ENCODE measurements at regions not wholly inside any gene's neighbourhood (a gene's known extent, or its start where the extent isn't known, plus 50 kb on each side); places are given as distances from the start of the nearest gene placed in this dataset.

DNA sequence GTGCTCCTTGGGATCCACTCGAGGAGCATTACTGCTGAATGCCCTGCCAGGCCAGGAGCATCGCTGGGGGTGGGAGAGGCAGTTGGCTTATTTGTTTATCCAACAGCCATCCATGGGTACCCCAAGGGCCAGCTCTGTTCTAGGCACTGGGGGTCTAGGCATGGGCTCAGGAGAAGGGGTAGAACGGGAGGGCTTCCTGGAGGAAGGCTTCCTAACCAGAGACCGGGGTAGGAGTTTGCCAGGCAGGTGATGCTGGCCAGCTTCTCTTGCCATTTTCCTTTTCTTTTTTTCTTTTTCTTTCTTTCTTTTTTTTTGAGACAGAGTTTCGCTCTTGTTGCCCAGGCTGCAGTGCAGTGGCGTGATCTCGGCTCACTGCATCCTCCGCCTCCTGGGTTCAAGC lies 241.0 kb downstream of the SEC14L1 start:
- intact Hi-C loops (cut with micrococcal nuclease), result loop anchor here (1.0 to 2.0 kb wide), 8 partner anchors 7 to 114 kb away; no protein-coding TSS in a partner anchor
- DNase-seq (no peak), ATAC-seq (no peak)
- Histone ChIP-seq H3K36me3 (ENCODE audit: control insufficient read depth in 2 of 3, insufficient read depth in 3 of 3, low read length in 3 of 3) (peaks cover 0 to 7% (median 0%) of the 10 kb centered on the region in 3 experiments), H3K9me3 (ENCODE audit: control insufficient read depth in 2 of 3, low read length in 3 of 3) (no peaks in the 10 kb centered on the region), H3K27ac (ENCODE audit: low read depth, low read length) (peak overlapping the region; percentile 58), H3K4me3 (ENCODE audit: low read length) (no peak overlapping the region), H3K27me3 (ENCODE audit: control insufficient read depth in 2 of 2, insufficient read depth in 2 of 2, low read length in 2 of 2) (no peaks in the 10 kb centered on the region), H3K4me1 (ENCODE audit: control insufficient read depth in 2 of 2, insufficient read depth in 2 of 2, low read length in 2 of 2) (peaks cover 79 to 92% of the 10 kb centered on the region in 2 donors)
- Mint-ChIP-seq H3K4me3 (peak overlapping the region; percentile 71 to 90 (median 86)), H3K27me3 (no peaks in the 10 kb centered on the region), H3K9me3 (no peaks in the 10 kb centered on the region), H3K36me3 (peaks cover 0 to 13% (median 0%) of the 10 kb centered on the region in 5 donors), H3K27ac (peak overlapping the region; percentile 83 to 95 (median 93)), H3K4me1 (peaks cover 64 to 97% (median 93%) of the 10 kb centered on the region in 7 donors)
- CTCF ChIA-PET, result interaction anchor here (0.9 to 3.3 kb wide), 14 partner anchors 7 to 115 kb away, joined by 3 to 16 read pairs (median 6); no protein-coding TSS in a partner anchor
- POLR2A ChIA-PET, result interaction anchor here (0.6 to 66.9 kb wide), 11 partner anchors 9 to 84 kb away, joined by 3 to 3353 read pairs (median 5); no protein-coding TSS in a partner anchor

DNA sequence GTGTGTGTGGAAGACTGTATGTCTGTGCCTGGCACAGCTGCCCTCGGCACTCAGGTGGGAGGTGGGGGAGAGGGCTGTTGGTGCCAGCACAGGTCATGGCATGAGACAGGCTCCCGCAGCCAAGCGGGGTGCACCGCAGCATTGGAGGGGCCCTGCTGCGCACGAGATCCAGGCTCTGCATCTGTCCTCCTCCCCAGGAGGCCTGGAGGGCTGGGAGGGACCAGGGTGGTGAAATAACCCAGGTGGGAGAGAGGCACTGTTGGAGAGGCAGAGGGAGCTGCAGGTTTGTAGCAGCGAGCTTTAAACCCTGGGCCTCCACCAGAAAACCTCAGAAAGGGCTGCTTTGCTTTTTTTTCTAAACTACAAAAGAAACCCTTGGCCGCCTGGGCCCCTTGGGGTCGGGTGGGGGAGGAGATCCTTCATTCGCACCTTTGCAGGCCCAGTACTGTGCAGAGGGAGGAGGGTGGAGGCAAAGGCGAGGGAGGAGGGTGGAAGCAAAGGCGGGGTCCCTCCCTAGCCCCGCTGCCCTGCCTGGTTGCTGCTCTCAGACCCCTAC lies 241.7 kb downstream of the SEC14L1 start:
- intact Hi-C loops (cut with micrococcal nuclease), result loop anchor here (1.0 to 2.0 kb wide), 8 partner anchors 8 to 113 kb away; no protein-coding TSS in a partner anchor
- Mint-ChIP-seq H3K36me3 (peaks cover 0 to 17% (median 0%) of the 10 kb centered on the region in 5 donors), H3K4me3 (peak overlapping the region; percentile 69 to 90 (median 86)), H3K9me3 (no peaks in the 10 kb centered on the region), H3K4me1 (peaks cover 65 to 97% (median 93%) of the 10 kb centered on the region in 7 donors), H3K27me3 (no peaks in the 10 kb centered on the region), H3K27ac (peak overlapping the region; percentile 83 to 95 (median 93))
- Histone ChIP-seq H3K4me1 (ENCODE audit: control insufficient read depth in 2 of 2, insufficient read depth in 2 of 2, low read length in 2 of 2) (peaks cover 77 to 89% of the 10 kb centered on the region in 2 donors), H3K4me3 (ENCODE audit: low read length) (peak overlapping the region; percentile 17), H3K27me3 (ENCODE audit: control insufficient read depth in 2 of 2, insufficient read depth in 2 of 2, low read length in 2 of 2) (no peaks in the 10 kb centered on the region), H3K36me3 (ENCODE audit: control insufficient read depth in 2 of 3, insufficient read depth in 3 of 3, low read length in 3 of 3) (peaks cover 0 to 7% (median 0%) of the 10 kb centered on the region in 3 experiments), H3K27ac (ENCODE audit: low read depth, low read length) (peak overlapping the region; percentile 58), H3K9me3 (ENCODE audit: control insufficient read depth in 2 of 3, low read length in 3 of 3) (no peaks in the 10 kb centered on the region)
- DNase-seq (peak in 8 of 9 donors; percentile 48 to 70 (median 62)), ATAC-seq (peak; percentile 75)
- CTCF ChIA-PET, result interaction anchor here (0.6 to 3.3 kb wide), 20 partner anchors 8 to 114 kb away, joined by 3 to 16 read pairs (median 4); no protein-coding TSS in a partner anchor
- POLR2A ChIA-PET, result interaction anchor here (0.9 to 66.9 kb wide), 13 partner anchors 8 to 122 kb away, joined by 3 to 3353 read pairs (median 6); no protein-coding TSS in a partner anchor

DNA sequence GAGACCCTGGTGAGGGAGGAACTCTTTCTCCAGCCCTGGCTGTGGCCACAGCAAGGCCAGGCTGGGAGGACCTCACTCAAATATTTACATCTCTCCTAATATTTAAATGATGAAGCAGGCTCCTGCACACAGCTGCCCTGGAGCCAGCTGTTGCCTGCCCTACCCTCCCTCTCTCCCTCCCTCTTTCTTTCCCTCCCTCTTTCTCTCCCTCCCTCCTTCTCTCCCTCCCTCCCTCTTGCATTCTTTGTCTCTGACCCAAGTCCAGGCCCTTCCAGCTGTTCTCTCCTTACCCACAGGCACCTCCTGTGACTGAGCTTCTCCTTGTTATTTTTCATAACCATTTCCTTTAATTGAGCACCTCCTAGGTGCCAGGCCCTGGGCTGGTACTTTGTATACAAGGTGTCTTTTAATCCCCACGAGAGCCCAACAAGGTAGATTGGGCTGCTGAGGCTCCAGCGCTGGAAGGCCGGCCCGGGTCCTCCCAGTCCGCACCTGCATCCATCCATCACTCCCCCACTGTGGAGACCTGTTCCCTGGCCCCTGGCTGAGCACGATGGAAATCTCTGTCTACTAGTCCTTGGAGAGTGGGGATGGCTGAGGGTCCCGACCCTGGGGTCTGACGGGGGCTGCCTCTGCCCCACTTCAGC lies 242.3 kb downstream of the SEC14L1 start:
- H3K36me3 Mint-ChIP-seq, result peaks cover 0 to 13% (median 0%) of the 10 kb centered on the region in 5 donors
- Histone ChIP-seq H3K4me3 (ENCODE audit: low read length) (peak overlapping the region; percentile 17), H3K27ac (ENCODE audit: low read depth, low read length) (peak overlapping the region; percentile 58), H3K27me3 (ENCODE audit: control insufficient read depth in 2 of 2, insufficient read depth in 2 of 2, low read length in 2 of 2) (no peaks in the 10 kb centered on the region), H3K9me3 (ENCODE audit: control insufficient read depth in 2 of 3, low read length in 3 of 3) (no peaks in the 10 kb centered on the region), H3K4me1 (ENCODE audit: control insufficient read depth in 2 of 2, insufficient read depth in 2 of 2, low read length in 2 of 2) (peaks cover 73 to 83% of the 10 kb centered on the region in 2 donors), H3K36me3 (ENCODE audit: control insufficient read depth in 2 of 3, insufficient read depth in 3 of 3, low read length in 3 of 3) (peaks cover 0 to 7% (median 0%) of the 10 kb centered on the region in 3 experiments)
- H3K4me3 Mint-ChIP-seq, result peak overlapping the region; percentile 60 to 90 (median 86)
- ATAC-seq, result no peak
- intact Hi-C loops (cut with micrococcal nuclease), result loop anchor here (1.0 to 2.0 kb wide), 8 partner anchors 7 to 112 kb away; no protein-coding TSS in a partner anchor
- H3K27me3 Mint-ChIP-seq, result no peaks in the 10 kb centered on the region
- ChIA-PET CTCF (interaction anchor here (0.6 to 3.3 kb wide), 14 partner anchors 9 to 90 kb away, joined by 3 to 16 read pairs (median 6); no protein-coding TSS in a partner anchor), POLR2A (interaction anchor here (0.9 to 66.9 kb wide), 10 partner anchors 8 to 122 kb away, joined by 3 to 3353 read pairs (median 12); no protein-coding TSS in a partner anchor)
- H3K27ac Mint-ChIP-seq, result peak overlapping the region; percentile 76 to 94 (median 93)
- no peak for DNase-seq
- peaks cover 59 to 94% (median 89%) of the 10 kb centered on the region in 7 donors for H3K4me1 Mint-ChIP-seq
- no peaks in the 10 kb centered on the region for H3K9me3 Mint-ChIP-seq

DNA sequence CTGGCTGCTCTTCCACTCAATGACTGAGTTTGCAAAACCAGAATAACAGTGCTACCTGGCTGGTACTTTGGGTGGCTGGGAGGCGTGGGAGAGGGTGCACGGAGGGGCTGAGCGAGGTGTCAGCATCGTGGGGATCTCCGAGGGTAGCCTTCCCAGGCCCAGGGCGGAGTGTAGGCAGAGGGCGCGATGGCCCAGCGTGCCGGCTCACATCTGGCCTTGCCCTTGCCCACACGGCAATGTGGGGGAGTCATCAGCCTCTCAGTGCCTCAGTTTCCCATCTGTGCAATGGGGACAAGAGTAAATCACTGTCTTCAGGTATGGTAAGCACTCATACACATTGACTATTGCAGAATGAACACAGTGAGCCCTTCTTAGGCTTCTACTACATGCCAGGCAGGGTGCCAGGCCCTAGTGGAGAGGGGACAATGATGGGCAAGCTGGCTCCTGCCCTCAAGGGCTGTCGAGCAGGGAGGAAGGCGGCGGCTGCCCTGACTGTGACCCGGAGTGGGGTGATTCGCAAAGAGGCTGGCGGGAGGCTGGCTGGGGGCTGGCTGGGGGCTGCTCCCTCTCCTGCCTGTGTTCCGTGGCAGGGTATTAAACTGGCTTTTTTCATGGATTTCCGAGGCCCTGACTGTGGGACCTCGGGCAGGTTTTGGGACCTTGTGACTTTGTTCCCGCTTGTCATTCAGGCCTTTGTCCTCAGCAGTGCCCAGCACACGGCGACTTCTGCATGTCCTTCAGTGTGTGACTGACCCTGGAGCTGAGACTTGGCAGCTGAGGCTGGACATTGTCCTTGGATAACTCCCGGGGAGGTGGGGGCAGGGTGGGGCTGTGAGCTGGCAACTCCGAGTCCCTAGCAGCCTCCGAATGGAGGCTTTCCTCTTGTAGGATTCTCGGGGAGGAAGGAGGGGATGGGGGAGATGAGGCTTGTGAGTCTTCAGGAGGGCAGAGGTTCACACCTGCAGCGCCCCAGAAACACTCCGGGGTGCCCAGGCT lies 243.1 kb downstream of the SEC14L1 start:
- Mint-ChIP-seq H3K27ac (peak overlapping the region; percentile 20 to 94 (median 93)), H3K9me3 (no peaks in the 10 kb centered on the region), H3K36me3 (peaks cover 0 to 12% (median 0%) of the 10 kb centered on the region in 5 donors), H3K4me1 (peaks cover 58 to 94% (median 88%) of the 10 kb centered on the region in 7 donors), H3K27me3 (no peaks in the 10 kb centered on the region), H3K4me3 (peak overlapping the region; percentile 39 to 90 (median 85))
- H3K27ac ChIP-seq (ENCODE audit: low read depth, low read length), result peak overlapping the region; percentile 58
- intact Hi-C loops (cut with micrococcal nuclease), result loop anchor here (2.0 kb wide), 3 partner anchors 17 to 51 kb away; no protein-coding TSS in a partner anchor
- ChIA-PET CTCF (interaction anchor here (0.7 to 3.3 kb wide), 8 partner anchors 16 to 679 kb away, joined by 4 to 16 read pairs (median 6); no protein-coding TSS in a partner anchor), POLR2A (interaction anchor here (2.1 to 66.9 kb wide), 5 partner anchors 9 to 75 kb away, joined by 9 to 3353 read pairs (median 15); no protein-coding TSS in a partner anchor)
- H3K9me3 ChIP-seq (ENCODE audit: control insufficient read depth in 2 of 3, low read length in 3 of 3), result no peaks in the 10 kb centered on the region
- no peak for DNase-seq
- no peaks in the 10 kb centered on the region for H3K27me3 ChIP-seq (ENCODE audit: control insufficient read depth in 2 of 2, insufficient read depth in 2 of 2, low read length in 2 of 2)
- no peak for ATAC-seq
- H3K4me1 ChIP-seq (ENCODE audit: control insufficient read depth in 2 of 2, insufficient read depth in 2 of 2, low read length in 2 of 2), result peaks cover 75 to 83% of the 10 kb centered on the region in 2 donors
- H3K4me3 ChIP-seq (ENCODE audit: low read length), result no peak overlapping the region
- H3K36me3 ChIP-seq (ENCODE audit: control insufficient read depth in 2 of 3, insufficient read depth in 3 of 3, low read length in 3 of 3), result peaks cover 0 to 2% (median 0%) of the 10 kb centered on the region in 3 experiments

DNA sequence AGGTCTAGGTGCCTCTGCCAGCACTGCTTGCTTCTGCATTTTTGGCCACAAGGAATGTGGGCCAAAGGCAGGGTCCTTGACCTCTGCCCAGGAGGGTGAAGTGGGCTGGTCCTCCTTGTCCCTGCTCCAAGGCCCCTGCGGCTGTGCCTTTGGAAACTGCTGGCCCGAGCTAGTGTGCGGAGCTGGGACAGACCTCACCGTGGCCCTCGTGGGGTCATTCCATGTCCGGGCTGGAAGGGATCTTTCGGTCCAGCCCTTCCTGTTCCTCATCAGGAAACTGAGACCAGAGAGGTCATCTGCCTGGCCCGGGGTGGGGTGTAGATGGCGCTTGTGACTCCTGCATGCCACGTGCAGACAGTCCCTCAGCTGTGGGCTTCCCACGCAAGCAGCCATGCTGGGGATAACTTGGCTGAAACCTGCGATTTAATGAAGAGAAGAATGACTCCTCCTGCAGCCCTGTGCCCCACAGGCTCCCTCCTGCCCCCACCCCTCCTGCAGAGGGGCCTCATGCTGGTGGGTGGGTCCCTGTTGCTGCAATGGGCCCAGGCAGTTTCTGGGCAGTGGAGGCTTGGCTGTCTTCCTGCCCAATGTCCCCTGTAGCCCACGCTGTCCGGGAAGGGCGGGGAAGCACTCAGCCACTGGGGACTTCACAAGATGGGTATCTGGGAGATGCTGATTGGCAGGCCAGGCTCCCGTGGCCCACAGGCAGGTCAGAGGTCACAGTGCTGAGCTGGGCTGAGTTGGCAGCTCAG lies 245.2 kb downstream of the SEC14L1 start:
- H3K36me3 ChIP-seq (ENCODE audit: control insufficient read depth in 2 of 3, insufficient read depth in 3 of 3, low read length in 3 of 3), result no peaks in the 10 kb centered on the region
- Mint-ChIP-seq H3K4me1 (peaks cover 64 to 92% (median 83%) of the 10 kb centered on the region in 7 donors), H3K9me3 (no peaks in the 10 kb centered on the region), H3K4me3 (peak overlapping the region in 6 of 10 donors; percentile 25 to 85 (median 44)), H3K27ac (peak overlapping the region; percentile 28 to 93 (median 64)), H3K36me3 (peaks cover 0 to 18% (median 0%) of the 10 kb centered on the region in 5 donors), H3K27me3 (no peaks in the 10 kb centered on the region)
- no peak overlapping the region for H3K4me3 ChIP-seq (ENCODE audit: low read length)
- ChIA-PET POLR2A (interaction anchor here (2.9 to 66.9 kb wide), 2 partner anchors 11 to 39 kb away, joined by 9 to 3353 read pairs; no protein-coding TSS in a partner anchor), CTCF (interaction anchor here (1.0 kb wide), 1 partner anchor 44 kb away, joined by 3 read pairs; no protein-coding TSS in a partner anchor)
- no peak overlapping the region for H3K27ac ChIP-seq (ENCODE audit: low read depth, low read length)
- ATAC-seq (no peak), DNase-seq (no peak)
- intact Hi-C loops (cut with micrococcal nuclease), result no loop called here
- H3K27me3 ChIP-seq (ENCODE audit: control insufficient read depth in 2 of 2, insufficient read depth in 2 of 2, low read length in 2 of 2), result no peaks in the 10 kb centered on the region
- H3K4me1 ChIP-seq (ENCODE audit: control insufficient read depth in 2 of 2, insufficient read depth in 2 of 2, low read length in 2 of 2), result peaks cover 75 to 84% of the 10 kb centered on the region in 2 donors
- no peaks in the 10 kb centered on the region for H3K9me3 ChIP-seq (ENCODE audit: control insufficient read depth in 2 of 3, low read length in 3 of 3)
